LNCAP (cell line): ENCODE measurements at regions not wholly inside any gene's neighbourhood (a gene's known extent, or its start where the extent isn't known, plus 50 kb on each side); places are given as distances from the start of the nearest gene placed in this dataset.

Source experiments
- CTCF ChIP-seq: fragments of 450-650 bp; IDR thresholded peaks from 2 replicates; pipeline ENCODE4 v1.5.1; 2017; ENCODE audit warnings: mild to moderate bottlenecking

- TF ChIP-seq CTCF, result no peak
These were observed 219.8 kb downstream of the TFCP2L1 start for GRCh38 chr2:121065239-121065638.

GRCh38 chr2:121066526-121066925 is 218.5 kb downstream of the TFCP2L1 start:
- TF ChIP-seq CTCF, result no peak

DNA sequence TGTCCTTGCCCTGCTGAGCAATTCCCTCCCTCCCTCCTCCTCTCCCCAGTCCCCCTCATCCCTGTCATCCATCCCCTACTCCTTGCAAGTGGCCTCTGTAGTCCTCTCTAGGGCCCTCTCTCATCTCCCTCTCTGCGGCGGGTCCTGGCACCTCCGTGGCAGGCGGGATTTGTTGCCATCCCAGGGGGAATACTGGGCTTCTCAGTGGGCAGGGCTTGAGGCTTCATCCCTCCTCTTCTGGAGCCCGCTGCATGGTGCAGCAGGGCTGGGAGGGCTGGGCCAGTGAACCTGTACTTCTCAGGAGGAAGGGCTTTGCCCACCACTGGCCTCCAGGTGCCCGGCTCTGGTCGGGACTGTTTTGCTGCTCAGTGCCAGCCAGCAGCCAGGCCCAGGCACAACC is 216.2 kb downstream of the TFCP2L1 start:
- TF ChIP-seq CTCF, result no peak

- TF ChIP-seq CTCF, result no peak
These were observed 215.5 kb downstream of the TFCP2L1 start for GRCh38 chr2:121069434-121069969.

DNA sequence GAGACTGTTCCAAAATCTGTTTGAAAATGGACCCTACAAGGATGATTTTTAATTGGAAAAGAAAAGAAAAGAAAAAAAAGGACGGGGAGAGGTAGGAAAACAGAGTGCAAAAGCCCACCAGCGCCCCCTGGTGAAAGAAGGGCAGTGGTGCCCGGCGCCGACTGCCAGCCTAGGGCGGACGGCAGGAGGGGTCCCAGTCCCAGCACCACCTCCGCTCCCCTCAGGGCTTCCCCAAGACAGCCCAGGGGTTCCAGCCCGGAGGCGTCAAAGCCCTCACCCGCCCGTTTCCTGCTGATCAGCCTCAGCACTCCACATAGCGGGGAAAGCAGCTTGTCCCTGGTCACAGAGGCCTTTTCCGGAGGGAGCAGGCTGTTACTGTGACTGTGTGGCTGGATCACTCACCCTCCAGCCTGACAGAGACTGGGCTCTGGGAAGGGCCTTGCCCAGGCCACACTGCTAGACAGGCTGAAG is 213.9 kb downstream of the TFCP2L1 start:
- TF ChIP-seq CTCF, result peak; percentile 81

GRCh38 chr2:121072784-121073183 is 212.2 kb downstream of the TFCP2L1 start:
- TF ChIP-seq CTCF, result no peak

- no peak for TF ChIP-seq CTCF
These were observed 211.4 kb downstream of the TFCP2L1 start for GRCh38 chr2:121073320-121074210.
